ENCODE measurements at regions not wholly inside any gene's neighbourhood (a gene's known extent, or its start where the extent isn't known, plus 50 kb on each side); places are given as distances from the start of the nearest gene placed in this dataset.
A peak's percentile ranks its signal among the peaks of the same experiment; 100 is the strongest.
"Not testable (repeated sequence)": the region's sequence is repeated elsewhere in the genome, so short reads cannot be mapped to it uniquely, and the experiment has no call there.

DNA sequence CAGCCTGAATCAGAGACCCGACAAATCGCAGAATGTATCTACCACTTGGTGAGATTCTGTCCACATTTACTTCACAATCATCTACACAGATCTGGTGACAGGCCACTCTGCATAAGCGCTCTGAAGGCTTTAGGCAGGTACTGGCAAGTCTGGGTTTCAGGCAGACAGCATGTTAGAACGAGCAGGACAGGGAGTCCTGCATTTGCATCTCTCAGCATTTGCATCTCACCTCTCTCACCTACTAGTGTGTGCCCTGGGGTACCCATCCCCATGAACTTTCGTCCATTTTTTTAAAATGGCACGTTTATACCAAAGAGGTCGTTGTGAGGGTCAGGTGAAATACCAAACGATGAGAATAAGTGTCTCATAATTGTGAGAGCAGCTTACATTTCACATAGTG is 108.2 kb downstream of the SPATA31A1 start:
- not testable (repeated sequence) for DNase-seq (ENCODE audit: low read depth)

DNA sequence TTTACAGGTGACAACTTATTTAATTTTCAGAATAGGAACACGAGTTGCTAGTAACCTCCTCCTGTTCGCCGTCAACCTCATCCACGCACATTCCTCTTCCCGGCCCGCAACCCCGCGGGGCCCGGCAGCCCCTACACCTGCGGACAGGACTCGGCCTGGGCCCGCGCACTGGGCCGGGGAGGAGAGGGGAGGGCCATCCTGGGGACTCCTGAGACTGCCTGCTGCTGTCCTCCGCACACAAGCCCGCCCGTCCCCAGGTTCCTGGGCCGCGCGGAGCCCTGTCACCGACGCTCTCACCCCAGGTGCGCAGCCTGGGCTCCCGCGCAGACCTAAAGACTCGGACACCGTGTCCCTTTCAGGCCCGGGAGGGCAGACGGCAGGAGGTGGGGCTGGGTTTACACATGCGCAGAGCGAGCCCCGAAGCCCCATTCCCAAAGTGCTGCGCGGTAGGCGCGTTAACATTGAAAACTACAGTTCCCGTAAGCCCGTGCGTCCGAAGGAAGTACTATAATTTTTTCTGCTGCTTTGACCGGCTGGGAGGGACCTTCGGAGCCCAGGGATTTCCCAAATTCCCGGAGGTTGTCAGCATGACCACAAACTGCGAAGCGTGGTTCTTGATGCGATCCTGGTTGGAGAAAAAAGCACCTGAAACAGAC is 108.8 kb downstream of the SPATA31A1 start:
- DNase-seq (ENCODE audit: low read depth), result peak; percentile 79

DNA sequence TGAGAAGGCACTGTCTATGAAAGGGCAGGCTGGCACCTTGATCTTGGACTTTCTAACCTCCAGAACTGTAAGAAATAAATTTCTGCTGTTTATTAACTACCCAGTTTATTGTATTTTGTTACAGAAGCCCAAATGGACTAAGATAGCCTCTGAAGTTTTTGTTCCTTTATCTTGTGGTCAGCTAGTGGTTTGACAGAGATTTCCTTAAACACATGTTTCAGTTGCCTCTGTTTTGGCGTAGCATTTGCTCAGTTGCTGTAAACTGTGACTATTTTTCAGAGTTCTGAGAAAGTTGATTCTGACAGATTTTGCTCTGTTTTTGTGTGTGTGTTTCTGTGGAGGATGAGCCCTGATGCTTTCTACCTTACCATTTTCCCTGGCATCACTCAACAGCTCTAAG is 119.0 kb downstream of the SPATA31A1 start:
- DNase-seq (ENCODE audit: low read depth), result not testable (repeated sequence)

DNA sequence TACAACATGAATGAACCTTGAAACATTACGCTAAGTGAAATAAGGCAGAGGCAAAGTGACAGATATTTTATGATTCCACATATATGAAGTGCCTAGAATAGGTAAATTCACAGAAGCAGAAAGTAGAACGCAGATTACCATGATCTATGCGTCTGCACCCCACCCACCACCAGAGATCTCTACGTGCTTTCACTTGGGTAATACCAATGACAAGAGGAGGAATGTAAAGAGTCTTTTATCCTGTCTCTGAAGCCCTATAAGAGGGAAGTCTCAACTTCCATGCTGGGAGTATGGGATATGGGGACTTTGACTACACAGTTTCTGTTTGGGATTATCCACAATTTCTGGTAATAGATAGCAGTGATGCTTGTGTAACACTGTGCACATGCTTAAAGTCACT is 127.6 kb downstream of the SPATA31A1 start:
- DNase-seq (ENCODE audit: low read depth), result not testable (repeated sequence)

DNA sequence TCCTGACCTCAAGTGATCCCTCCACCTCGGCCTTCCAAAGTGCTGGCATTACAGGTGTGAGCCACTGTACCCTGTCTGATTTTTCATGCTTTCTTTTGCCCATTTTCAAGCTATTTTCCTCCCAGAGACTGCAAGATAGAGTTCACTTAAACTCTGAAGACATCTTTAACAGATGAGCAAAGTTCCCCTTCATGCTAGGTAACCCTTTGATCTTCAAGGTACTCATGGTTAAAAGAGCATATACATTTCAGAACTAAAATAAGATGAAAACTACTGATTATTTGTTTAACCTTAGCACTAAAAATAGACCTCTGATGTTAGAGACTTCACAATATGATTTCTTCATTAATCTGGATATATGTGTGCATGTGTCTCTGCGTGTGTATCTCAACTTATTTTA is 128.4 kb downstream of the SPATA31A1 start:
- DNase-seq (ENCODE audit: low read depth), result not testable (repeated sequence)

DNA sequence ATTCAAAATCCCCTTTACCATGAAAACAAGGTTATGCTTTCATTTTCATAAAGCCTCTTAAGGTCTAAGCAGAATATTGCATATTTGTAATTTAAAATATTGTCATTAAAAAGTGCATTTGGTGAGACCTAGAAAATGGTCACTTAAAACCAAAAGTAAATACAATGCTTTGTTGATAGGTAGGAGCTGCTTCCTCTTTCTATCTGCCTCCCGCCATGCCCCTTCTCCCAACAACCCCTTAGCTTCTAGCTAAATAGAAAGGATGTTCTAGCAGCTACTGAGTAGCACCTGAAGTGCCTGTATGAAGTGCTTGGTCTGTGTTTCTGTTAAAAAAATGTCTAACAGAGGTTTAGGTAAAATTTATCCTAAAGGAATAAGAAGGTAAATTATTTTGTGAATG is 128.8 kb downstream of the SPATA31A1 start:
- not testable (repeated sequence) for DNase-seq (ENCODE audit: low read depth)

DNA sequence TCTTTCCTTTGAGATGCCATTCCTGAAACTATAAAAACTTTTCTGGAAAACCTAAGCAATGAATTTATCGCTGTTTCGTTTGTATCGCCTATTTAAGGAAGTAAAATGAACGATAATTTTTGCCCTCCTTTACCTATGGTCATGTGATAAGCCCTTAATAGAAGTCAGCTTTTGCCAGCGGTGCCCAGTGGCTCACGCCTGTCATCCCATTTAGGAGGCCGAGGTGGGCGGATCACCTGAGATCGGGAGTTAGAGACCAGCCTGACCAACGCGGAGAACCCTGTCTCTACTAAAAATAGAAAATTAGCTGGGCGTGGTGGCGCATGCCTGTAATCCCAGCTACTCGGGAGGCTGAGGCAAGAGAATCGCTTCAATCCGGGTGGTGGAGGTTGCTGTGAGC is 132.0 kb downstream of the SPATA31A1 start:
- not testable (repeated sequence) for DNase-seq (ENCODE audit: low read depth)

DNA sequence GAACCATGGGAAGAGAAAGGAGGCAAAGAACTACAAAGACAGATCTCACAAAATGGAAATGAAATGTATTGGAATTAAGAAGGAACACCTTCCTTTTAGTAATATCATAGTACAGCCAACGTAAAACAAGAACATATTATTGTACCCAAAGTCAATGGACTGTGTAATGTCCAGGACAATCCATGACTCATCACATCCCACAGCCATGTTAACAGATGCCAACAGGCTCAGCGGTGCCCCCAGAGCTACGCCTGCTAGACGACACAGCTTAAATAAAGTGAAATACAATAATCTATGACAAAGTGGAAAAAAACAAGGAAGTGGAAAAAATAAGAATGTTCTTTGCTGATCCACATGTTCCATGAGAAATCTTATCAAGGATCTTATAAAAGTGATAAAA is 140.8 kb downstream of the SPATA31A1 start:
- not testable (repeated sequence) for DNase-seq (ENCODE audit: low read depth)

DNA sequence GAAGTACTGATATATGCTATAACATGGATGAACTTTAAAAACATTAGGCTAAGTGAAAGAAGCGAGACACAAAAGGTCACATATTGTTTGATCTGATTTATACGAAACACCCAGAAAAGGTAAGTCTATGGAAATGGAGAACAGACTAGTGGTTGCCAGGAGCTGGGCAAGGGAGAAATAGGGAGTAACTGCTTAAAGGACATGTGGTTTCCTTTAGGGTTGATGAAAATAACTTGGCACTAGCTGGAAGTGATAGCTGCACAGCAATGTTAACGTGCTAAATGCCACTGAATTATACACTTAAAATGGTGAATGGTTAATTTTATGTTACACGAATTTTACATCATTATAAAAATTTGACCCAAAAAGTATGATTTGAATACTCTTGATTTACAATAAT is 147.7 kb downstream of the SPATA31A1 start:
- DNase-seq (ENCODE audit: low read depth), result not testable (repeated sequence)

DNA sequence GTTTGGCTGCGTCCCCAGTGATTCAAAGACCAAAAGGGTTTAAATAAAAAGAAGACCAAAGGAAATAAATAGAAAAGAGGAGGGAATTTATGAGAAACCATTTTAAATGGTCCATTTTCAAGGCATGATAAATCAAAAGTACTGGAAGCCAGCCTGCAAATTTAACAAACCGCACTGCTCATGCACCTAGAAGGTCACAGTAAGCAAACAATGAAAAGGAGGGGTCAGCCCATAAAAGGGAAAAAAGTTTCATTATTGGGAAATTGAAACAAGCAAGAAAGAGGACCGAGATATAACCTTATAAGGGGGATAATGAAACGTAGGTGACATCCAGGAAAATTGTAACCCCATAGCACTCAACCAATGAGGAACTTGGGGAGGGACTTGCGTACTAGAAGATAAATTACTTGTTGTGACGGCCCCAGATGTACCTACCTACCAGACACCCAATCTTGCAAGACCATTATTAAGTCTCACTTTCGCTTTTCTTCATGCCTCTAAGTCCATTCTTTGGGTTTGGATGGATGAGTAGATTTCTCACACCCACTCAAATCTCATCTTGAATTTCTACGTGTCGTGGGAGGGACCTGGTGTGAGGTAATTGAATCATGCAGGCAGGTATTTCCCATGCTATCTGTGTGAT is 172.0 kb downstream of the SPATA31A1 start:
- DNase-seq (ENCODE audit: low read depth), result not testable (repeated sequence)

DNA sequence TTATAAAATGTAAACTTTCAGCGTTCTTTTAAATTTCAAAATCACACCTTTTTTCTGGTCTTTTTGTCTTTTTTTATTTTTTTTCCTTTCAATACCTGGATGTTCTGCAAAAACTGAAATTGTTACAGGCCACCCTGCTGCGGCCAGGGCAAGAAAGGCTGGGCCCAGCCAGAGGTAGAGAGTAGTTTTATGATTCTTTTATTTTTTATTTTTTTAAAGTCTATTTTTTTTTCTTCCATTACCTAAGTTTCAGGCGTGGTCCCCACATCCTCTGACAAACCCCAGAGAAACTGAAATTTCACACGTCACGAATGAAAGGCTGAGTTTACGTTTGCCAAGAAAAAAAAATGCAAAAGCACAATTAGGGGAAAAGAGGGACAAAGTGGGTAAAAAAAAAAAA is 177.1 kb downstream of the SPATA31A1 start:
- not testable (repeated sequence) for DNase-seq (ENCODE audit: low read depth)

DNA sequence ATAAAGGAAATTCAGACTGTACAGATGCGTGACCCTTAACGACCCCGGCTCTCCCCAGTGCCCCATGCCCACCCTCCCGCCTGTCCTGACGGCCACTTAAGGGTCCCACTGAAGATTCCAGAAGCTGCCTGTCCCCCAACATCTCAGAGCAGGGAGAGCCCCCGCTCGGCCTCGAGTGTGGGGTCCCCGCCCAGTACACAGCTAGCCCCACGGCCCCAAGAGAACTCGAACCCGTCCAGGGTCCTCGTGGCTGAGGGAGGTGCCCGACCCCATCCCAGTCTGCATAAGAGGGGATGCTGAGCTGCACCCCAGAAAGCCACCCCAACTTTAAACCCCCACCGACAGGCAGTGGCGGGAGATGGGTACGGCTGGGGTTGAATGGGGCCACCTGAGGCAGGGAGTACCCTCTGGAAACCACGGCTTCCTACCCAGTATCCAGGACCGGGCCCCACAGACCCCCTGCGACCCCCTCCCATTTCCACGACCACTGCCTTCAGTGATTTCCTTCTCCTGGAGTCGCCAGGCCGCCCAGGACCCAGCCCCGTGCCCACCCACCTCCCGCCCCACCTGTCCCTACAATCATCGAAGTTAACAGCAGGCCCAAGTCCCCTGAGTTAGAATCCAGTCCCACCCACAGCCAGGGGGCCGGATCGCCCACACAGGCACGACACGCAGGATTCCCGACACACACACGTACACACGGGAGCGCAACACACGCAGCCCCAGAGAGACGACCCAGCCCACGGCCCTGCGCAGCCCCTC is 177.7 kb downstream of the SPATA31A1 start:
- DNase-seq (ENCODE audit: low read depth), result not testable (repeated sequence)

DNA sequence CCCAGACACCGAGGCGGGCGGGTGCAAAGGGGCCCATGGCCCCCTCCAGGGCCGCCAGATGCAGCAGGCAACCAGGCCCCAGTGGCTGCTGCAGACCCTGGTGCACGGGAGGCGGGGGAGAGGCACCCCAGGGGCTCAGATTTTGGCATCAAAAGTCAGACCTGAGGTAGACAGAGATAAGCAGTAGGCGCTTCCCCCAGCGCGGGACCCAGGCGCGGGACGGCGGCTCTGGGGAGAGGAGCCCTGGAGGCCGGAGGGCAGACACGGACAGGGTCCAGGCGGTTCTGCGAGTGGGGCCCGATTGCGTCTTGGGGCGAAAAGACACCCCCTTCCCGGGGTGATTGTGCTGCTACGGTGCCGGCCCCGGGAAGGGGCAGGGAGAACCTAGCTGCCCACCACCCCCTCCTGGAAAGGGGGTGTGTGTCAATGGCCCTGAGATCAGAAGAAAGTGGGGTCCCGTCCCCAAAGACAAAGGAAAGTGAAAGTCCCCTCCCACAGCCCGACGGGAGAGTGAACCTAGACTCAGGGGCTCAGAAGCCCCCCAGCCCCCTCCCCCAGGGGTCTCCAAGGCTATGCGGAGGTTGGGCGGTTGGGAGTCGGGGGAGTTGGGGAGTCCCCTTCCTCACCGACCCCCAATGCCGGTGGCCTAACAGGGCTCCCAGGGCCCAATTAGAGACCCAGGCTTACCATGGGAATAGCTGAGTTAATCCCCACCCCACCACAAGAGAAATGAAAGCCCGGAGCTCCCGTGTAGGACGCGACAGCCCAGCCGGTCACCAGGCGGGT is 178.5 kb downstream of the SPATA31A1 start:
- DNase-seq (ENCODE audit: low read depth), result not testable (repeated sequence)

DNA sequence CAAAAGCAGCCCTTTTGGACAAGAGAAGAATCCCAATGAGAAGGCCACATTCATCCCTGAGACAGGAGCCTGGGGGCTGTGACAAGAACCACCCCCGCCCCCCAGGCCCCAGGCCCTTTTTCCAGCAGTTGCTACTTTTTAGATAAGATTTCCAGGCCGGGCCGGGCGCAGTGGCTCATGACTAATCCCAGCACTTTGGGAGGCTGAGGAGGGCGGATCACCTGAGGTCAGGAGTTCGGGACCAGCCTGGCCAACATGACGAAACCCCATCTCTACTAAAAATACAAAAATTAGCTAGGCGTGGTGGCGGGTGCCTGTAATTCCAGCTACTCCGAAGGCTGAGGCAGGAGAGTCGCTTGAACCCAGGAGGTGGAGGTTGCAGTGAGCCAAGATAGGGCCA is 179.4 kb downstream of the SPATA31A1 start:
- DNase-seq (ENCODE audit: low read depth), result not testable (repeated sequence)

DNA sequence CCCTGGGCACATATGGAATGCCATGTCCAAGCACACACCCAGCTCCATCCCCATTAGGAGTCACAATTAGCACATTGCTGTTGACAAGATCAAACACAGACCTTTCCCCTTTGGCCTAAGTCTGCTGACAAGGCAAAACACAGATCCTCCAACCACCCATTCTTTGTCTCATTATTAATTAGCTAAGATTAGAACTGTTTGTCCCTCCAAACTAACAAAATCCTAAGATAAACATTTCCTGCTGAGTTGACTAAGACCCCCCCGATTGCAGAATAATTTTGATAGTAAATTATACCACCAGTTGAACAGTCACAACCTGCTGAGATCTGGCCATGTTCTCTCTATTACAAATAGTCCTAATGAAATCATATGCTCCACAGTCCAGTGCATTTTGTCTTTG is 186.7 kb downstream of the SPATA31A1 start:
- not testable (repeated sequence) for DNase-seq (ENCODE audit: low read depth)

DNA sequence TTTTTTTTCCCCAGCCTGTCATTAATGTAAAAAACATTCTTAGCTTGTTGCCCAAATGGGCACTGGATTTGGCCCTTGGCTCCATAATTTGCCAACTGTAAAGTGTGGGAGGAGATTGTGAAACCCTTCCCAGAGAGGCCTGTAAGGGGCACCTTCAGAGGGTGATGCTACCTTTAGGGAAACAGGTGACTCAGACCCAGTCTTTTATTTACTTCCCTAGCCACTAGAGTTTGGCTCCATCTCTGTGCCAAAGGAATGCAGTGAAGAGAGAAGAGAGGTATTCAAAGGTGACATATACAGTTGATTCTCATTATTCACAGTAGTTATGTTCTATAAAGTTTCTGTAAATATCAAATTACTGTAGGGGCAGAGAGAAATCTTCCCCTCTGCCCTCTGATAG is 189.6 kb downstream of the SPATA31A1 start:
- not testable (repeated sequence) for DNase-seq (ENCODE audit: low read depth)

DNA sequence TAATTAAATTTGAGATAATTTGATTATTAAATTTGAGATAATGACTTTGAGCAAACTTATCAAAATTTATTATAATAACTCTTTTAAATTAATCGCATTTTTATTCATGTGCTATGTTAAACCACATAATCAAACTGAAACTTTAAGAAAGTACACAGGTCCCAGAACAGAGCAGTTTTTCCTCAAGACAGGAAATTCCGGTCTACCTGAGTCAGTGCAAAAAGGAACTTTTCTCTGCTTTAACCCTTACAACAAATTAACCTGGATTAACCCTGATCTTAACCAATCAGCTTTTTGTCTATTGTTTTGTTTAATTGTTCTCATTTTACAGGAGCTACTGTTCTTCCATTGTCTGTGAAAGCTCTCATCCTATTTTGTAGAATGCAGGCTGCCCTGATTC is 195.1 kb downstream of the SPATA31A1 start:
- not testable (repeated sequence) for DNase-seq (ENCODE audit: low read depth)

DNA sequence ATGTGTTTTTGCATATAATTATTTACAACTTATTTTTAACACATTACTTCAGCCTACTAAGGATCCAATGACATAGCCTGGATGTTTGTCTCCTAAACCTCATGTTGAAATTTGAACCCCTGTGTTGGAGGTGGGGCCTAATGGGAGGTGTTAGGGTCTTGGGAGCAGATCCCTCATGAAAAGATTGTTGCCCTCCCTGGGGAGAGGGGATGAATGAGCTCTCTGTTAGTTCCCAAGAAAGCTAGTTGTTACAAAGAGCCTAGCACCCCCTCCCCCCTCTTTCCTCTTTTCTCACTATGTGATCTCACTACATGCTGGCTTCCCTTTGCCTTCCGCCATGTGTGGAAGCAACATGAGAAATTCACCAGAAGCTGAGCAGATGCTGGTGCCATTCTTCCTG is 196.1 kb downstream of the SPATA31A1 start:
- DNase-seq (ENCODE audit: low read depth), result not testable (repeated sequence)

DNA sequence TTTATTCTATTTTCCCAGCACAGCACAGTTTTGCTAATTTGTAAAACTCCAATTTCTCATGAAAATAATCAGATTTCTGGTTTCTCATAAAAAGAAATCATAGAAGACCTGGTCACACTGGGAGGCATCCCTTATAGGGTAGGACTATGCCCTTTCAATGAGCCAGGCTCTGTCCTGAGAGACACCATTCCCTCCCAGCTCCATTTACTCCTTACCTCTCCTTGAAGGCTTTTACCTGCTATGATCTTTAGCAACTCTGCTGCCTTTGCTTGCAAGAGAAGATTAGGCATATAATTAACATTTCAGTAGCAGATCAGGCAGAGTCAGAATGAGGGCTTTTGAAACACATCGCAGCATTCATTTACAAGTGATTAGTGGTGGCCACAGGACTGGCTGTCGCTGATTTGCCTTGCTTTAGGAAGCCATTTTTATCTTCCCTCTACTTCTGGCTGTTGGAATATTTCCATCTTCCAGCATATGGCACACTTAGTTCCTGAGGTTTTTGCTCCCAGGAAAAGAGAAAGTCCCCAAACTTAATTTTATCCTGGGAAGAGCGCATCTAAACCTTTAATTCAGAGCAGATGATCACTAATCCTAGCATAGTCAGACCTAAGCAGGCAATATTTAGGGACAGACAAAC is 196.9 kb downstream of the SPATA31A1 start:
- not testable (repeated sequence) for DNase-seq (ENCODE audit: low read depth)

DNA sequence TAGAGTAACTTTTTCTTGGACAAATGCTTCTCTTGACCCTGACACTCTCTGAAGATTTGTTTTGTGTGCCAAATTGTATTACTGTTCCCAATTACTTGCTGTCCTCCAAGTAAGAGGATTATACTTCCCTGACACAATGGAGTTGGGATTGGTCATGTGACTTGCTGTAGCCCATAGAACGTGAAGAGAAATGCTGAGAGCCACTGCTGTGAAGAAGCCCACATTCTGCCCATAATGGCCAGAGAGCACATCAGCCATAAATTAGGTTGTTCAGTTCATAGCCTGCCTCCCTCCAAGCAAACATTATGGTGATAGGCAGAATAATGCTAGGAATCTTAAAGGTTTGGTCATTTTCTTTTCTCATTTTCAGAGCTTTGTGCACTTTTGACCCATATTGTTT is 198.9 kb downstream of the SPATA31A1 start:
- DNase-seq (ENCODE audit: low read depth), result not testable (repeated sequence)

DNA sequence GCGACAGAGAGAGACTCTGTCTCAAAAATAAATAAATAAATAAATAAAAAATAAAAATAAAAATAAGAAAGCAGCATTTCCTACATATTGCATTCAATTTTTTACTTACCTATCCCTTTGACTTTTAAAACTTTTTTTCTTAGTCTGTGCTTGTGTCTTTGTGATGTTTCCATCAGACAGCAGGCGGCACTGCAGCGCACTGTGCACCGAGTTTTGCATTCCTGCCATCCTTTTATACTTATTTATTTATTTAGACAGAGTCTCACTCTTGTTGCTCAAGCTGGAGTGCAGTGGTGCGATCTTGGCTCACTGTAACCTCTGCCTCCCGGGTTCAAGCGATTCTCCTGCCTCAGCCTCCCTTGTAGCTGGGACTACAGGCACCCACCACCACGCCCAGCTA is 203.9 kb downstream of the SPATA31A1 start:
- not testable (repeated sequence) for DNase-seq (ENCODE audit: low read depth)

Data from forelimb muscle (tissue), 1 donor.